Natural killer cell (primary cell): ENCODE measurements at regions not wholly inside any gene's neighbourhood (a gene's known extent, or its start where the extent isn't known, plus 50 kb on each side); places are given as distances from the start of the nearest gene placed in this dataset.

Experiments
- ATAC-seq, 3 donors: fragments of 150-1000 bp in 2 of 3; fragments of 200-7000 bp in 1 of 3; cut with Tn5 transposase; 1 replicate in 1 of 3; 2 replicates in 2 of 3; pipeline ENCODE4 v1.10.0; 2021; ENCODE audit warnings: mild to moderate bottlenecking in 2 of 3, moderate library complexity in 2 of 3
- DNase-seq, 2 donors: peaks; one replicate each; pipeline versions ENCODE4 v3.0.0 to v3.0.0-alpha.2; 2013 to 2021; ENCODE audit warnings: mixed read lengths in 1 of 2
- H3K27ac ChIP-seq: one replicate; pipeline ENCODE4 v1.5.1; 2013; ENCODE audit warnings: mild to moderate bottlenecking, low read length
- H3K27me3 ChIP-seq: one replicate; pipeline ENCODE4 v1.6.1; 2013; ENCODE audit warnings: low read length; ENCODE audit not compliant: control insufficient read depth, insufficient read depth
- H3K36me3 ChIP-seq: one replicate; pipeline ENCODE4 v1.6.1; 2013; ENCODE audit warnings: low read length; ENCODE audit not compliant: control insufficient read depth, insufficient read depth
- H3K4me1 ChIP-seq: one replicate; pipeline ENCODE4 v1.6.1; 2013; ENCODE audit warnings: low read length; ENCODE audit not compliant: control insufficient read depth, insufficient read depth
- H3K4me3 ChIP-seq: one replicate; pipeline ENCODE4 v1.5.1; 2013; ENCODE audit warnings: low read length
- H3K9me3 ChIP-seq: one replicate; pipeline ENCODE4 v1.6.1; 2013; ENCODE audit warnings: low read length; ENCODE audit not compliant: control insufficient read depth, insufficient read depth
- H3K27ac Mint-ChIP-seq, 2 donors: one replicate each; pipeline ENCODE4 v1.8.0; 2022; ENCODE audit warnings: mild to moderate bottlenecking in 2 of 2, mixed read lengths in 2 of 2, moderate library complexity in 1 of 2
- H3K27me3 Mint-ChIP-seq, 2 donors: one replicate each; pipeline ENCODE4 v1.8.0; 2022; ENCODE audit warnings: low read depth in 2 of 2, mixed read lengths in 2 of 2
- H3K36me3 Mint-ChIP-seq: one replicate; pipeline ENCODE4 v1.8.0; 2022; ENCODE audit warnings: mixed read lengths
- H3K4me1 Mint-ChIP-seq, 2 donors: one replicate each; pipeline ENCODE4 v1.8.0; 2022; ENCODE audit warnings: mixed read lengths in 2 of 2
- H3K4me3 Mint-ChIP-seq: one replicate; pipeline ENCODE4 v1.8.0; 2022; ENCODE audit warnings: mild to moderate bottlenecking, moderate library complexity, mixed read lengths
- H3K9me3 Mint-ChIP-seq, 2 donors: one replicate each; pipeline ENCODE4 v1.8.0; 2022; ENCODE audit warnings: mixed read lengths in 2 of 2
- CTCF ChIP-seq: fragments of 200-600 bp; IDR thresholded peaks from one replicate; pipeline ENCODE4 v1.8.0; 2022; ENCODE audit warnings: antibody characterized with exemption
- WGBS: methylation state at CpG from one replicate; pipeline ENCODE4 v1.1.7; 2013; ENCODE audit warnings: missing lambda C conversion rate; ENCODE audit not compliant: insufficient coverage; 5-methylcytosine and 5-hydroxymethylcytosine counted together
- intact Hi-C: fragments of 100-400 bp; cut with micrococcal nuclease; formaldehyde crosslinking; loops from one replicate; pipeline ENCODE4 v1.14.2; 2022

GRCh38 chr19:31223740-31224534 is 125.3 kb downstream of the TSHZ3 start:
- Mint-ChIP-seq H3K27ac (no peak overlapping the region), H3K27me3 (peaks cover 1 to 2% of the 10 kb centered on the region in 2 donors), H3K36me3 (no peaks in the 10 kb centered on the region), H3K9me3 (no peaks in the 10 kb centered on the region), H3K4me3 (no peak overlapping the region), H3K4me1 (peaks cover 11 to 12% of the 10 kb centered on the region in 2 donors)
- no peak for DNase-seq
- no peak for TF ChIP-seq CTCF
- Histone ChIP-seq H3K4me3 (no peak overlapping the region), H3K9me3 (no peaks in the 10 kb centered on the region), H3K27ac (no peak overlapping the region), H3K36me3 (no peaks in the 10 kb centered on the region), H3K27me3 (no peaks in the 10 kb centered on the region), H3K4me1 (no peaks in the 10 kb centered on the region)
- intact Hi-C loops, result no loop called here
- 87% methylated on average over 8 of the region's 9 CpGs for WGBS
- no peak for ATAC-seq

GRCh38 chr19:31220540-31220939 is 128.7 kb downstream of the TSHZ3 start:
- intact Hi-C loops, result no loop called here
- peaks cover 11 to 12% of the 10 kb centered on the region in 2 donors for H3K4me1 Mint-ChIP-seq
- Histone ChIP-seq H3K27ac (no peak overlapping the region), H3K4me1 (no peaks in the 10 kb centered on the region), H3K9me3 (no peaks in the 10 kb centered on the region), H3K36me3 (no peaks in the 10 kb centered on the region), H3K4me3 (no peak overlapping the region), H3K27me3 (no peaks in the 10 kb centered on the region)
- no peak for TF ChIP-seq CTCF
- ATAC-seq (peak; percentile 61 to 90 (median 76)), DNase-seq (peak in 1 of 2 donors; percentile 68)
- no peaks in the 10 kb centered on the region for H3K27me3 Mint-ChIP-seq
- peak overlapping the region; percentile 55 to 70 for H3K27ac Mint-ChIP-seq
- no peak overlapping the region for H3K4me3 Mint-ChIP-seq
- H3K9me3 Mint-ChIP-seq, result no peaks in the 10 kb centered on the region
- H3K36me3 Mint-ChIP-seq, result no peaks in the 10 kb centered on the region
- no CpG with 5 or more reads among the region's 2 CpGs for WGBS

GRCh38 chr19:31214997-31215396 is 134.2 kb downstream of the TSHZ3 start:
- no peak for ATAC-seq

More at GRCh38 chr19:31214997-31215396, 134.2 kb downstream of the TSHZ3 start:
- Histone ChIP-seq H3K27ac (no peak overlapping the region), H3K27me3 (no peaks in the 10 kb centered on the region), H3K9me3 (no peaks in the 10 kb centered on the region), H3K4me3 (no peak overlapping the region), H3K4me1 (peaks cover 15% of the 10 kb centered on the region), H3K36me3 (no peaks in the 10 kb centered on the region)
- H3K27me3 Mint-ChIP-seq, result peaks cover 6 to 7% of the 10 kb centered on the region in 2 donors
- H3K36me3 Mint-ChIP-seq, result no peaks in the 10 kb centered on the region
- H3K9me3 Mint-ChIP-seq, result no peaks in the 10 kb centered on the region
- no peak for DNase-seq
- intact Hi-C loops, result loop anchor here (1.0 kb wide), 1 partner anchor 125 kb away; no protein-coding TSS in a partner anchor
- no CpG with 5 or more reads among the region's 2 CpGs for WGBS
- TF ChIP-seq CTCF, result no peak
- no peak overlapping the region for H3K27ac Mint-ChIP-seq
- no peak overlapping the region for H3K4me3 Mint-ChIP-seq
- H3K4me1 Mint-ChIP-seq, result peaks cover 16 to 30% of the 10 kb centered on the region in 2 donors
